Type B pancreatic cell (in vitro differentiated cells): ENCODE measurements at regions not wholly inside any gene's neighbourhood (a gene's known extent, or its start where the extent isn't known, plus 50 kb on each side); places are given as distances from the start of the nearest gene placed in this dataset.

Source experiments
- DNase-seq: peaks from one replicate; pipeline ENCODE4 v3.0.0; 2021; ENCODE audit warnings: mixed read lengths; ENCODE audit not compliant: unreplicated experiment; ENCODE audit errors: extremely low spot score
- H3K27ac Mint-ChIP-seq: 2 replicates; pipeline ENCODE4 v1.8.0; 2021; ENCODE audit warnings: mild to moderate bottlenecking, mixed read lengths
- H3K27me3 Mint-ChIP-seq: 2 replicates; pipeline ENCODE4 v1.8.0; 2021; ENCODE audit warnings: mixed read lengths
- H3K36me3 Mint-ChIP-seq: 2 replicates; pipeline ENCODE4 v1.8.0; 2021; ENCODE audit warnings: mixed read lengths
- H3K4me1 Mint-ChIP-seq: one replicate; pipeline ENCODE4 v1.8.0; 2021; ENCODE audit warnings: mixed read lengths; ENCODE audit not compliant: unreplicated experiment
- H3K4me3 Mint-ChIP-seq: 2 replicates; pipeline ENCODE4 v1.8.0; 2021; ENCODE audit warnings: mild to moderate bottlenecking, mixed read lengths
- H3K9me3 Mint-ChIP-seq: 2 replicates; pipeline ENCODE4 v1.8.0; 2021; ENCODE audit warnings: mixed read lengths
- TF ChIP-seq, protein P1 (sequence below): fragments of 200-600 bp; sonication (generic); conservative IDR thresholded peaks from 2 replicates; pipeline ENCODE4 v1.5.0; 2021; ENCODE audit warnings: antibody characterized with exemption, mild to moderate bottlenecking

DNA sequence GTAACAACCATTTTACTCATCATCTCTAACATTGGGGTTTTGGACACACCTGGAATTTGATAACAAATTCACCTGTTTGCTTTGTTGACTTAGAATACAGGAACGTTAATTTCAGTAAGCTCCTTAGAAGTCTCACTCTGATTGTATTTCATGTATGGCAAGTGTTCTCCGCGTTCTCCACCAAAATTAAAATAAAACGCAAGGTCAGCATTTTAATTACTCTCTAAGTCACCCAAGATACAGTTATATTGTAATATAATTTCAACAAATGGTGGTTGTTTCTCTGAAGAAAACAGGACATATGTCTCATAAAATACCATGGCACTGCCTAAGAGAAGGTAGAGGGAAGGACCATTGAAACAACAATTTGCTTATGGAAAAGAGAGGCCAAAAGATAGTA, 742.1 kb downstream of the LIG4 start:
- Mint-ChIP-seq H3K27me3 (no peaks in the 10 kb centered on the region), H3K4me3 (no peak overlapping the region), H3K4me1 (no peaks in the 10 kb centered on the region), H3K9me3 (peaks cover 4% of the 10 kb centered on the region), H3K36me3 (no peaks in the 10 kb centered on the region), H3K27ac (no peak overlapping the region)
- DNase-seq, result no peak
- TF ChIP-seq, protein P1, sequence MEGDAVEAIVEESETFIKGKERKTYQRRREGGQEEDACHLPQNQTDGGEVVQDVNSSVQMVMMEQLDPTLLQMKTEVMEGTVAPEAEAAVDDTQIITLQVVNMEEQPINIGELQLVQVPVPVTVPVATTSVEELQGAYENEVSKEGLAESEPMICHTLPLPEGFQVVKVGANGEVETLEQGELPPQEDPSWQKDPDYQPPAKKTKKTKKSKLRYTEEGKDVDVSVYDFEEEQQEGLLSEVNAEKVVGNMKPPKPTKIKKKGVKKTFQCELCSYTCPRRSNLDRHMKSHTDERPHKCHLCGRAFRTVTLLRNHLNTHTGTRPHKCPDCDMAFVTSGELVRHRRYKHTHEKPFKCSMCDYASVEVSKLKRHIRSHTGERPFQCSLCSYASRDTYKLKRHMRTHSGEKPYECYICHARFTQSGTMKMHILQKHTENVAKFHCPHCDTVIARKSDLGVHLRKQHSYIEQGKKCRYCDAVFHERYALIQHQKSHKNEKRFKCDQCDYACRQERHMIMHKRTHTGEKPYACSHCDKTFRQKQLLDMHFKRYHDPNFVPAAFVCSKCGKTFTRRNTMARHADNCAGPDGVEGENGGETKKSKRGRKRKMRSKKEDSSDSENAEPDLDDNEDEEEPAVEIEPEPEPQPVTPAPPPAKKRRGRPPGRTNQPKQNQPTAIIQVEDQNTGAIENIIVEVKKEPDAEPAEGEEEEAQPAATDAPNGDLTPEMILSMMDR, result no peak

DNA sequence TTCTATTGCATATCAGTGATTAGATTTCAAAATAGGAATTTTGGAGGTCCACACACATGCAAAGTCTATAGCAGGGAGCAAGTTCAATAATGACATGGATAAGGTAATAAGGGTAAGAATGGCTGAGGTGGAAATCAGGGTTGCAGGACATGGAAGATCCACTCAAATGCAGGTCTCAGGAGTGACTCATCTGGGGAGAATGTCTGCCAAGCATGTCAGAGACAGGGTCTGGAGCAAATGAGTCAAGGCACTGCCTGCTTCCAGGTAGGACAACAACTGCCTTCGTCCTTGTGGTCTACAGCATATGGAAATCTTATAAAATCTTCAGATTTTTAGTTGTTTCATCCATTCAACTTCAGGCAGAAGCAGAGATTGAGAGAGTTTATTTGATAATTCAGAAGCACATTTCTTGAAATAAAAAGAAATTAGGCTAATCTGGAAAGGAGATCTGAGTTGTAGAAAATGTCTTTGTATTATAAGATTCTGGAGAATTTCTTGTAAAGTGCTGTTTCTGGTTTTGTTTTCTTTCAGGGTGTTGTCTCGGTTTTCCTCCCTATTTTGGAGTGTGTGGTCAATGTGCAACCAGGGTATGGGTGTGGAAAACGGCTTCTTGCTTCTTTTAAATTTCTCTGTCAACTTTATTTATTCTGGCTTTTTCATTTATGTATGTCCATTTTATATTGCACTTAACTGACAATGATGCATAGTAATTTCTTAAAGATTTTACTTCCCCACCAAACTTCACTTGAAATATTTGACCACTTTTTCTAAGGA, 748.8 kb downstream of the LIG4 start:
- no peak for DNase-seq
- TF ChIP-seq, protein P1, result no peak
- H3K27ac Mint-ChIP-seq, result no peak overlapping the region
- no peak overlapping the region for H3K4me3 Mint-ChIP-seq
- H3K27me3 Mint-ChIP-seq, result no peaks in the 10 kb centered on the region
- H3K36me3 Mint-ChIP-seq, result no peaks in the 10 kb centered on the region
- no peaks in the 10 kb centered on the region for H3K9me3 Mint-ChIP-seq
- no peaks in the 10 kb centered on the region for H3K4me1 Mint-ChIP-seq

DNA sequence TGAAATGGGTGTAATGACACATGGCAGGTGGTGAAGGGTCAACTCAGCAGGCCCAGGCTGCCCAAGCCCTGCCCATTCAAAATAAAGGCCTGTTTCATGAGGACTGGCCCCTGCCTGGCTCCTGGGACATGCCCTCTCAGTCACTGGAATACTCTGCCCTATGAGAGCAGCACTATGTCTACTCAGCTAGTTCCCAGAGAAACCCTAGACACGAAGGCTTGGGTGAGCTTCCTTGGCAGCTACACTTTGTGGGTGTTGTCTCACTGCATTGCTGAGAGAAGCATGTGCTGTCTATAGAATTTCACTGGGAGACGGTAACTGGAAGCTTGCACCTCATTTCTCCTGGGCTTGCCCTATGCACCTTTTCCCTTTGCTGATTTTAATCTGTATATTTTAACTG, 752.8 kb downstream of the LIG4 start:
- H3K4me1 Mint-ChIP-seq, result no peaks in the 10 kb centered on the region
- H3K27me3 Mint-ChIP-seq, result no peaks in the 10 kb centered on the region
- DNase-seq, result no peak
- no peak overlapping the region for H3K4me3 Mint-ChIP-seq
- no peaks in the 10 kb centered on the region for H3K9me3 Mint-ChIP-seq
- TF ChIP-seq, protein P1, result no peak
- H3K36me3 Mint-ChIP-seq, result no peaks in the 10 kb centered on the region
- no peak overlapping the region for H3K27ac Mint-ChIP-seq

DNA sequence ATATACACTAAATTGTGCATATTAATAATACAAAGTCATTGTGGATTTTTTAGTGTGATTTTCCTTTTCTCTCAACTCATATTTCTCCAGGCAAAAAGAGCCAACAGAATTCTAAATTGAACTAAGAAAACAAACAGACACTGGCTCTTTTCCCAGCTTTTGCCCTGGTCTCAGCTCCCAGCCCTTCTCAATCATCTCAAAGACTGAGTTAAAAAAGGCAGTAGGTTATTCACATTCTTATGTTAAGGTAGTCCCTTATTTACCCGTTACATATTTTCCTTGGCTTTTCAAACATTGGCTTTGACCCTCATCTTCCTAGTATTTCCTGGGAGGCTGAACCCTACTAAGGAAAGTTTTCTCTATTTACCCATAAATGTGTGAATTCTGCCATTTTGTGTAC, 753.6 kb downstream of the LIG4 start:
- Mint-ChIP-seq H3K27ac (no peak overlapping the region), H3K27me3 (no peaks in the 10 kb centered on the region), H3K4me3 (no peak overlapping the region), H3K36me3 (no peaks in the 10 kb centered on the region), H3K4me1 (no peaks in the 10 kb centered on the region), H3K9me3 (no peaks in the 10 kb centered on the region)
- TF ChIP-seq, protein P1, result no peak
- no peak for DNase-seq

DNA sequence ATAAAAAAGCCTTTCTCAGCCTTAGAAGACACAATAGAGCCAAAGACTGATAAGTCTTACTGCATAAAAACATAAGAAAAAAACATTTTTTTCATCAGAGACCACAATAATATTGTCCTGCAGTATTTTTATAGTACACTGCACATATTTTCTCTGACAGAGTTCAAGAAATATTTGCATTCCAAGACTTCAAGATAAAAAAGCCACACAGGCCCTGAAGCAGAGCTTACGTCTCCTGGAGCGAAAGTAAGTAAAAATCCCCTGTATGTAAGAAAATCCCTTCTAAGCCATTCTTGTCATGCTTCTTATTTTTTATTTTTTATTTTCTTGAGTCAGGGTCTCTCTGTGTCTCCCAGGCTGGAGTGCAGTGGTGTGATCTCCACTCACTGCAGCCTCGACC, 755.9 kb downstream of the LIG4 start:
- H3K36me3 Mint-ChIP-seq, result no peaks in the 10 kb centered on the region
- H3K4me1 Mint-ChIP-seq, result no peaks in the 10 kb centered on the region
- no peaks in the 10 kb centered on the region for H3K9me3 Mint-ChIP-seq
- DNase-seq, result no peak
- TF ChIP-seq, protein P1, result no peak
- no peak overlapping the region for H3K4me3 Mint-ChIP-seq
- no peak overlapping the region for H3K27ac Mint-ChIP-seq
- H3K27me3 Mint-ChIP-seq, result no peaks in the 10 kb centered on the region

DNA sequence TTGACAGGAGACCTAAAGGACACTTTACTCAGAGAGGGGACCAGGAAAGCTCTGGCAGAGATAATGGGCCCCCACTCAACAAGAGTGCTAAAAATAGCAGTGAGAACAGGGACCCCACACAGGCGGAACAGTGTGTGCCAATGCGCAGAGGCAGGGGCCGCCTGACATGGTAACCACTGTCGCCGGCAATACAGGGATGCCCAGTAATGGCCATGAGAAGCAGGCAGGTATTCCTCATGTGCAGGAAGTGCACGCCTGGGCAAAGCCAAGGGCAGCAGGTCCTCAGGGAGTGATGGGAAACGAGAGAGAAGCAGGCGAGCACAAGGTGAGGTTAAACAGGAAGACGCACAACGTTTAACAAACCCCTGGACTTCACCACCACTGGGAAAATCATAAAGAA, 757.1 kb downstream of the LIG4 start:
- DNase-seq, result no peak
- no peak overlapping the region for H3K4me3 Mint-ChIP-seq
- no peaks in the 10 kb centered on the region for H3K4me1 Mint-ChIP-seq
- H3K36me3 Mint-ChIP-seq, result no peaks in the 10 kb centered on the region
- H3K27ac Mint-ChIP-seq, result no peak overlapping the region
- TF ChIP-seq, protein P1, result no peak
- no peaks in the 10 kb centered on the region for H3K27me3 Mint-ChIP-seq
- peaks cover 4% of the 10 kb centered on the region for H3K9me3 Mint-ChIP-seq
